Fibroblast of lung (primary cell): ENCODE measurements at regions not wholly inside any gene's neighbourhood (a gene's known extent, or its start where the extent isn't known, plus 50 kb on each side); places are given as distances from the start of the nearest gene placed in this dataset.

Source experiments
- DNase-seq, 2 donors: peaks; one replicate each; pipeline versions ENCODE4 v3.0.0 to v3.0.0-alpha.2; 2010; ENCODE audit warnings: low read depth in 2 of 2
- H2AFZ ChIP-seq: 2 replicates; pipeline ENCODE4 v1.5.1; 2012; ENCODE audit warnings: low read length, control low read depth, inconsistent platforms
- H3K27ac ChIP-seq: 2 replicates; pipeline ENCODE4 v1.5.1; 2011; ENCODE audit warnings: low read length, control low read depth; ENCODE audit not compliant: insufficient read depth
- H3K27me3 ChIP-seq: 2 replicates; pipeline ENCODE4 v1.5.1; 2011; ENCODE audit warnings: mild to moderate bottlenecking, low read length; ENCODE audit not compliant: control insufficient read depth, insufficient read depth
- H3K36me3 ChIP-seq: 2 replicates; pipeline ENCODE4 v1.5.1; 2011; ENCODE audit warnings: low read length; ENCODE audit not compliant: control insufficient read depth, insufficient read depth
- H3K4me1 ChIP-seq: 2 replicates; pipeline ENCODE4 v1.5.1; 2011; ENCODE audit warnings: low read length; ENCODE audit not compliant: control insufficient read depth, insufficient read depth; ENCODE audit errors: extremely low read depth
- H3K4me2 ChIP-seq: 2 replicates; pipeline ENCODE4 v1.5.1; 2011; ENCODE audit warnings: low read length, control low read depth; ENCODE audit not compliant: insufficient read depth; ENCODE audit errors: extremely low read depth
- H3K4me3 ChIP-seq, 4 experiments: fragments of 200-600 bp in 1 of 4; sonication (generic) in 1 of 4; replicated peaks in 1 of 4; 2 replicates each; pipeline ENCODE4 v1.5.1; 2011 to 2016; ENCODE audit warnings: low read length in 4 of 4, low read depth in 3 of 4, mild to moderate bottlenecking in 3 of 4, control low read depth in 2 of 4, inconsistent platforms in 1 of 4, mixed read lengths in 1 of 4; ENCODE audit not compliant: insufficient read depth in 1 of 4; ENCODE audit errors: control extremely low read depth in 1 of 4
- H3K79me2 ChIP-seq: 2 replicates; pipeline ENCODE4 v1.5.1; 2012; ENCODE audit warnings: mild to moderate bottlenecking, low read length, inconsistent platforms; ENCODE audit not compliant: control insufficient read depth, insufficient read depth
- H3K9ac ChIP-seq: 2 replicates; pipeline ENCODE4 v1.5.1; 2011; ENCODE audit warnings: mild to moderate bottlenecking, low read length, control low read depth; ENCODE audit not compliant: insufficient read depth
- H3K9me3 ChIP-seq: 2 replicates; pipeline ENCODE4 v1.5.1; 2012; ENCODE audit warnings: low read depth, low read length; ENCODE audit not compliant: control insufficient read depth, insufficient read depth
- H4K20me1 ChIP-seq: 2 replicates; pipeline ENCODE4 v1.5.1; 2011; ENCODE audit warnings: low read length; ENCODE audit not compliant: control insufficient read depth, insufficient read depth; ENCODE audit errors: extremely low read depth
- EZH2 ChIP-seq: IDR thresholded peaks from 2 replicates; pipeline ENCODE4 v1.5.1; 2012; ENCODE audit warnings: low read length, control low read depth, mild to moderate bottlenecking; ENCODE audit errors: missing control alignments
- TF ChIP-seq, protein P1 (sequence below), 2 donors: IDR thresholded peaks in 1 of 2; conservative IDR thresholded peaks in 1 of 2; 1 replicate in 1 of 2; 2 replicates in 1 of 2; pipeline ENCODE4 v1.5.1; 2011 to 2012; ENCODE audit warnings: low read length in 2 of 2, control low read depth in 1 of 2, inconsistent platforms in 1 of 2, low read depth in 1 of 2, mild to moderate bottlenecking in 1 of 2

DNA sequence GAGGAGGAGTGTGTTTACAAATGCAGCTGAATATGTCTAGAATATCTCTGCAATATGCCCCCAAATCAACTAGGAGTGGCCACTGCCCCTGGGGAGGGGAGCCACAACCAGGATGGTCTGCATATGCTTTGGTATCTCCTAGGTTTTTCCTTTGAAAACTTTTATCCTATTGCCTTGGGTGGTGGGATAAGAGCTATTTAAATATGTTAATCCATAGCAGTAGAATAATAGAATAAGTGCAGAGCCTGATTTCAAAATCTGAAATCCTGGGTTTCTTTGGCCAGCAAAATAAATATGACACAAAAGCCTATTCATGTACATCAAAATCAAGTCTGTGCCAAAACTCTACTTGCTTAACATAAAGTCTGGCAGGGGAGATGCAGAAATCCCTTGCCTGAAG, 79.6 kb upstream of the FGFR2 start:
- Histone ChIP-seq H2AFZ (no peak overlapping the region), H3K4me2 (no peak overlapping the region), H3K9me3 (no peaks in the 10 kb centered on the region), H3K4me1 (no peaks in the 10 kb centered on the region), H3K4me3 (no peak overlapping the region), H3K36me3 (no peaks in the 10 kb centered on the region), H3K79me2 (no peaks in the 10 kb centered on the region), H3K27ac (no peak overlapping the region), H3K9ac (no peak overlapping the region), H4K20me1 (no peaks in the 10 kb centered on the region), H3K27me3 (no peaks in the 10 kb centered on the region)
- no peak for DNase-seq
- TF ChIP-seq, protein P1, sequence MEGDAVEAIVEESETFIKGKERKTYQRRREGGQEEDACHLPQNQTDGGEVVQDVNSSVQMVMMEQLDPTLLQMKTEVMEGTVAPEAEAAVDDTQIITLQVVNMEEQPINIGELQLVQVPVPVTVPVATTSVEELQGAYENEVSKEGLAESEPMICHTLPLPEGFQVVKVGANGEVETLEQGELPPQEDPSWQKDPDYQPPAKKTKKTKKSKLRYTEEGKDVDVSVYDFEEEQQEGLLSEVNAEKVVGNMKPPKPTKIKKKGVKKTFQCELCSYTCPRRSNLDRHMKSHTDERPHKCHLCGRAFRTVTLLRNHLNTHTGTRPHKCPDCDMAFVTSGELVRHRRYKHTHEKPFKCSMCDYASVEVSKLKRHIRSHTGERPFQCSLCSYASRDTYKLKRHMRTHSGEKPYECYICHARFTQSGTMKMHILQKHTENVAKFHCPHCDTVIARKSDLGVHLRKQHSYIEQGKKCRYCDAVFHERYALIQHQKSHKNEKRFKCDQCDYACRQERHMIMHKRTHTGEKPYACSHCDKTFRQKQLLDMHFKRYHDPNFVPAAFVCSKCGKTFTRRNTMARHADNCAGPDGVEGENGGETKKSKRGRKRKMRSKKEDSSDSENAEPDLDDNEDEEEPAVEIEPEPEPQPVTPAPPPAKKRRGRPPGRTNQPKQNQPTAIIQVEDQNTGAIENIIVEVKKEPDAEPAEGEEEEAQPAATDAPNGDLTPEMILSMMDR (conservative IDR thresholded peaks at IDR 0.05 in 1 of 2, IDR thresholded peaks at IDR 0.05 in 1 of 2; ENCODE audit: low read depth in 1 of 2, low read length in 2 of 2): no peak
- TF ChIP-seq EZH2: no peak

DNA sequence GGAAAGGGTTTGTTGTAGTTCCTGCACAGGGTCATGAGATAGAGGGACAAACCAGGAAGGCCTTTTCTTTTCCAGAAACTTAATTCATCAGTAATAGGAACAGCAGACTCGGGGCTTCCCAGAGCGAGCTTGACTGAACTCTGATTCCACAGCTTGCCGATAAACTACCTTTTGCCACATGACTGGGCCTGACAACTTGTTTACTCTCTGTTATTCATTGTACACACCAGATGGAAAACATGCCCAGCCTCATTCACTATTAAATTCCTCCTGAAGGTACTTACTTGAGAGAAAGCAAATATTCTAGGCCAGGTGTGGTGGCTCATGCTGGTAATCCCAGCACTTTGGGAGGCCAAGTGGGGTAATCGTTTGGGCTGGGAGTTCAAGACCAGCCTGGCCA, 77.1 kb upstream of the FGFR2 start:
- H2AFZ ChIP-seq: no peak overlapping the region
- H4K20me1 ChIP-seq: no peaks in the 10 kb centered on the region
- H3K79me2 ChIP-seq: no peaks in the 10 kb centered on the region
- no peak overlapping the region for H3K4me2 ChIP-seq
- no peak overlapping the region for H3K27ac ChIP-seq
- no peaks in the 10 kb centered on the region for H3K36me3 ChIP-seq
- no peaks in the 10 kb centered on the region for H3K9me3 ChIP-seq
- no peak overlapping the region for H3K4me3 ChIP-seq
- H3K4me1 ChIP-seq: no peaks in the 10 kb centered on the region
- TF ChIP-seq, protein P1 (conservative IDR thresholded peaks at IDR 0.05 in 1 of 2, IDR thresholded peaks at IDR 0.05 in 1 of 2; ENCODE audit: low read depth in 1 of 2, low read length in 2 of 2): no peak
- no peak for TF ChIP-seq EZH2
- H3K27me3 ChIP-seq: no peaks in the 10 kb centered on the region
- DNase-seq: no peak
- H3K9ac ChIP-seq: no peak overlapping the region

DNA sequence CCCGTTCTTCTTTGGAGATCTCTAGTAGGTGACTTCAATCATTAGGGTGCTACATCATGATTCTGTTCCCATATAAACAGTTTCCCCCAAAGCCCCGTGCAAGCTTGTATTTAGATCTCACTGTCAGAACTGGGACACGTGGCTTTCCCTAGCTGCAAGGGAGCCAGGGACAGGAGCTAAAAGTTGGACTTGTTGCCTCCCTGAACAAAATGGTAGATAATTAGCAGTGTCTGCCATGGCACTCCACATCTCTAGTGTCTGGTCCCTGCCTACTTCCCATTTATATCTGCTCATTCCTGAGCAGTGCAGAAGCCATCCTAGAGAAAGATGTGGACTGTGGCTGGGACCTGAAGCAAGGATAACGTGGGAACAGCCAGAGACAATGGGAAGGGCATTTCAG, 76.6 kb upstream of the FGFR2 start:
- Histone ChIP-seq H3K4me3 (no peak overlapping the region), H4K20me1 (no peaks in the 10 kb centered on the region), H3K36me3 (no peaks in the 10 kb centered on the region), H2AFZ (no peak overlapping the region), H3K27ac (no peak overlapping the region), H3K9ac (no peak overlapping the region), H3K4me2 (no peak overlapping the region), H3K79me2 (no peaks in the 10 kb centered on the region), H3K27me3 (no peaks in the 10 kb centered on the region), H3K9me3 (no peaks in the 10 kb centered on the region), H3K4me1 (no peaks in the 10 kb centered on the region)
- no peak for DNase-seq
- no peak for TF ChIP-seq EZH2
- TF ChIP-seq, protein P1 (conservative IDR thresholded peaks at IDR 0.05 in 1 of 2, IDR thresholded peaks at IDR 0.05 in 1 of 2; ENCODE audit: low read depth in 1 of 2, low read length in 2 of 2): no peak
